GM19239 (cell line): ENCODE measurements at regions not wholly inside any gene's neighbourhood (a gene's known extent, or its start where the extent isn't known, plus 50 kb on each side); places are given as distances from the start of the nearest gene placed in this dataset.

Experiments
- DNase-seq: peaks from one replicate; pipeline ENCODE4 v3.0.0; 2011; ENCODE audit warnings: low spot score; ENCODE audit not compliant: insufficient read length
- FAIRE-seq: peaks from 2 replicates; lab custom pipeline; 2011; peaks lifted over from hg19 to GRCh38; lab: Jason Lieb, UNC

DNA sequence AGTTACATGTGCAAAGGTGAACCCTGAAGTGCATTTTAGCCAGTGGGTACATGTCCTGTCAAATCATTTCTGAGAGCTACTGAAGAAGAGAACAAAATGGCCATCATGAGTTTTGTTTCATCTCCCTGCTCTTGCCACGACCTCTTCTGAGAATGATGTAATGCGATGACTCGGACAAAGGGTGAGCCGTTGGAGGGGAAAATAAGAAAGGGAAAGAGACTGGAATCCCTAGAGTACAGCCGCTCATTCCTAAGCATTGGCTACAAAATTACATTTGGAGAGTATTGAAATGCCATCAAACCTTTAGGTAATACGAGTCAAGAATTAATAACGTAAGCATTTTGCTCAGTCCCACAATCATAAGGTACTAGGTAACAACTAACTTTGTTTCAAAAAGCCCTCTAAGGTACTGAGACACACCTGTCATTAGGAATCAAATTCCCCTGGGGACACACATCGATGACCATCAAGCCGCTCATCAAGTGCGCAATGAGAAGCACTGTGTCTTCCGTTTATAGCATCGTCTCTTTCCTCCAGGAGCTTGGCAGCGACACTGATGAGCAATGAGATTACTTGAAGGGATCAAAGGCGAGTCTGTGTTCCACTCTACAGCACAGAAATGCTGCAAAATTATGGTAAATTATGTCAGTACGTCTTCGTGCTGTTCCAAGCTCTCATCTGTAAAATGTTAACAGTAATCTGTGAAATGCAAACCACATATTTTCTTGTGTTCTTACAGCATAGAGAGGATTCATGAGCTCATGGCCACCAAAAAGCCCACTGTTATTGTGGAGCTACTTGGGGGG, 97.3 kb upstream of the PIEZO2 start:
- no peak for FAIRE-seq
- no peak for DNase-seq

DNA sequence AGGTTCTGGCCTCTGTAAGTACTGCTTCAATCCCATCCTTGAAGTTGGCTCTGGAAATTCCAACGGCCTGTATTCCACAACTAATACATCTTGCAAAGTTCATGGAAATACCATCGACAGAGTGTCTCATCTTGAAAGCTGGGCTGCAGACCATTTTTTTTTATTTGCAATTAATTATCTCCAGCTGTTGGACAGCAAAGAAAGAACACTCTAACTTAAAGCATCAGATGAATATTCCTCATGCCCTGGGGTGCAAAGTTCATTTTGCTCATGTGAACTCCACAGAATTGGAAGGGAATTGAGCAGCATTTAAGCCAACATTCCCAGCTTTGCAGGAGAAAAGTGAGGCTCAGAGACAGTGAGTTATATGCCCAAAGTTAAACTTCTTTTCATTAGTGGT, 96.5 kb upstream of the PIEZO2 start:
- FAIRE-seq (no peak), DNase-seq (no peak)

DNA sequence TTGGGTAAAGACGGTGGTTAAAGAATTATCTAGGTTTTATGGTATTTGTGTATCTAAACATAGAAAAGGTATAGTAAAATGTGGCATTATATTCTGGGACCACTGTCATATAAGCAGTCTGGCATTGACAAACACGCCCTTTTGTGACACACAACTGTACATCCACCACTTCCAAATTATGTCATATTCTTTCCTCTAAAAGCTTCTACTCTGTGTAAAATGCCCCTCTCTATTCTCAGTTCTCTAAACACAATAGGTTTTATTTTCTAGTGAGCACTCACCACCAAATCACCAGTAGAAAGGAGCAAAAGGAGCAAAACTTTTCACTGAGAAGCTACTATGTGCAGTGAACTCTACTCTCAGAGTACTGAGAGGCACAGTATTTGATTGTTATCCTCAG, 88.1 kb upstream of the PIEZO2 start:
- FAIRE-seq (no peak), DNase-seq (no peak)

DNA sequence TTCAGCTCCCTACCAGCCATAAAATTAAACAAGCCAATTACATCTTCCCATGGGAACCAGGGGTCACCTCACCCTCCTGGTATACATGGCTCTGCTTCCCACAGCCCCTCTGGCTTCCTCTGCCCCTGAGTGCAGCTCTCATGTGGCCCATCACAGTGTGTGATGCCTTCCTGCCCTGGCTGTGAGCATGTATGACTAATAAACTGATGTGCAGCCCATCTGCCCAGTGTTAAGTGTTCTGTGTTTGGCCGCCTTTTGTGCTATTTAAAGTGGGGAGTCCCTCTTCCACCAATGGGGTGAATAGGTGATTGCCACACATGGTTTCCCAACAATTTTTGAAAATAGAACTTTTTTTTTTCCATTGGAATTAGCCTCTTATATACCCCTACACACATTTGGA, 87.7 kb upstream of the PIEZO2 start:
- DNase-seq (no peak), FAIRE-seq (no peak)

DNA sequence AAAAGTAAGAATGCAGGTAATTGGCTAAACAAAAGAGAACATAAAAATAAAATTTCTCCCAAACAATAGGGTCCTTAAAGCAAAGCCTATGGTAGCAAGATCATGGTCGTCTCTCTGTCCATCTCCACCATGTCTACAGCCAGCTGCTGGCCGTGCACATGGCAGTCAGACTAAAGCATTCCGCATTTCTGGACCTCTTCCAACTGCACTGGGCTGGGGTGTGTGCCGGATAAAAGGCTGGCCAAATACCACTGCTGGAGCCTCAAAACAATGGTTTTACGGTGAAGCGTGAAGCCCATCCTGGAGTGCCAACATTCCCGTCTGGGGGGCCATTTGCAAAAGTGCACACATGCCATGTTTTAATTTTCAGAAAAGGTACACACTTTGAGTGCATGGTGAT, 74.8 kb upstream of the PIEZO2 start:
- no peak for DNase-seq

DNA sequence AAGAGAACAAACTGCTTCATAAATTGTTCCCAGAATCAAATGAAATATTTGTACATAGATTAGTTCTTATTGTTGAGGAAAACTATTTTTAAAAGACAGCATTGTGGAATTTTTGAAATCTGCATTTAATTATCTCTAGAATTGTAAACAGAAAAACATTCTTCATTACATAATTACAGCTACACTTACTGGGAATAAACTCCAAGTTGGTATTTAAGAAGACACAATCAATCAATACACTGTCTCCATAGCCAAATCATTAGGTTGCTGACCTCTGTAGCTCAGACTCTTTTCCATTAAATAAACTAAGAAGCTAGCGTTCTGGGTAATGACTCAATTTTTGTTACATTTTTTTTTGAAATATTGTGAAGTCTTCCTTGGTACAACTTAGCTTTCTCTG, 70.2 kb upstream of the PIEZO2 start:
- FAIRE-seq (no peak), DNase-seq (no peak)

More for the DNA sequence above, 74.8 kb upstream of the PIEZO2 start:
- FAIRE-seq = no peak

DNA sequence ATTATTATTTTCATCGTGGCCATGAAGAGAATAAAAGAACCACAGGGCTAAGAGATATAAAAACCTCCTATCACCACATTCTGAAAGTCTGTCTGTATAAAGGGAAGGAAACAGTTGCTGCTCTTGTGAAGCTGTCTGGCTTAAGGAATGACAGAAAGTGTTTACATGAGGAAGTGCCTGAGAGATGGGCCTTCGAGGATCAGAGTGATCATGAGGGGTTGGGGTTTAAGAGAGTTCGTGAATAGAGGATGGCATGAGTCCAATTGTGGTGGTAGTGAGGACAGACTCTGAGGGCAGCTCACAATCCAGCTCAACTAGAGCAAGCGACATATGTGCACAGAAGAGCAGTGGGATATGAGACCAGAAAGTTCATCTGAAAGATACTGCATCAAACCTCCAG, 65.8 kb upstream of the PIEZO2 start:
- FAIRE-seq (no peak), DNase-seq (no peak)

DNA sequence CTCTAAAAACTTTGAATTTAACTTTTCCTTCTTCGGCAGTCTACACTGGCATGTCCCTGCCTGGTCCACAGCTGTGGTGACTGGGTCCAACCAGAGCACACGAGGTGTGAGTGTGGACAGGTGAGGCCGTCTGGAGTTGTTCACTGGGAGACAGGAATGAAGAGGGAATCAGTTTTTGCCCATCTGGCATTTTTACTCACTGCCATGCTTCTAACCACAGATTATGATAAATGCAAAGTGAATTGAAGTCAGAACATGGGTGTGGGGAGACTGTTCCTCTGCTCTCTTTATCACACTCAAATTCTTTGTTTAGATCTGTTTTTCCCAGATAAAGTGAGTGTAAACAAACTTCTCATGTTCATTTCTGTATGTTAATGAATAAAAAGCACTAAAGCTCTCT, 54.7 kb upstream of the PIEZO2 start:
- DNase-seq = no peak
- FAIRE-seq = no peak

DNA sequence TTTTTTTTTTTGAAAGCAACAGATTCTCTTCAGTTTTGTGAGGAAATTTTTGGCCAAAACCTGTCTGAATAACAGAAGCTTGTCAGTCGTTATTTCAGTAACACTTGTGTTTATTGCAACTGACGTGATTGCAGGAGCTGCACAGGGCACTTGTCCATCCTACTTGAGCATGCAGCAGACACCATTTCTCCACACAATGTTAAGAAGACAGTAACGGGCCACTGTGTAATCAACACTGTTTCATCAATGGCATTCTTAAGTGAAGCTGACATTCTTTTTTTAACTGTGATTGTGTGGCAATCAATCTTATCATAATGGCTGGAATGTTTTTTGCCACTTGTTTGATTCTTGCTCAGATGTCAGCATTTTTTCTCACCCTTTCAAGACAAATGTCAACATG, 50.1 kb upstream of the PIEZO2 start:
- FAIRE-seq (no peak), DNase-seq (no peak)
